Endothelial cell of umbilical vein (primary cell): ENCODE measurements at regions not wholly inside any gene's neighbourhood (a gene's known extent, or its start where the extent isn't known, plus 50 kb on each side); places are given as distances from the start of the nearest gene placed in this dataset.

ENCODE experiments used
- BruUV-seq: library from RNA; stranded (reverse); fragments of 400-500 nt; replicated peaks from 2 replicates; lab custom pipeline; 2021; lab: Mats Ljungman, UMichigan
- CTCF ChIA-PET: fragments of 300-600, 350-600 bp; sonication (Branson Sonifier 250); formaldehyde crosslinking; loops from one replicate; lab custom pipeline; 2021; ENCODE audit warnings: antibody characterized with exemption, inconsistent platforms; lab: Charles Lee
- POLR2A ChIA-PET: fragments of 300-600, 350-600 bp; sonication (Branson Sonifier 250); formaldehyde crosslinking; loops from one replicate; lab custom pipeline; 2021; ENCODE audit warnings: antibody characterized with exemption, inconsistent platforms; lab: Charles Lee
- DNase-seq: peaks from one replicate; pipeline ENCODE4 v3.0.0-alpha.2; 2011; ENCODE audit warnings: low read depth, low spot score
- FAIRE-seq: peaks from 2 replicates; lab custom pipeline; 2011; peaks lifted over from hg19 to GRCh38; lab: Jason Lieb, UNC
- H2AFZ ChIP-seq: 2 replicates; pipeline ENCODE4 v1.6.0; 2012; ENCODE audit warnings: low read depth, low read length, control low read depth, inconsistent platforms
- H3K27ac ChIP-seq: 2 replicates; pipeline ENCODE4 v1.5.1; 2011; ENCODE audit warnings: low read depth, mild to moderate bottlenecking, control low read depth, low read length, moderate library complexity; ENCODE audit not compliant: insufficient read depth
- H3K27me3 ChIP-seq, 2 experiments: 2 replicates each; pipeline versions ENCODE4 v1.6.0 to v1.6.1; 2011; ENCODE audit warnings: low read length in 2 of 2, mixed read lengths in 1 of 2; ENCODE audit not compliant: control insufficient read depth in 2 of 2, insufficient read depth in 2 of 2
- H3K36me3 ChIP-seq, 2 experiments: 2 replicates in 1 of 2; 3 replicates in 1 of 2; pipeline ENCODE4 v1.5.1; 2011; ENCODE audit warnings: low read length in 2 of 2, mild to moderate bottlenecking in 1 of 2, moderate library complexity in 1 of 2; ENCODE audit not compliant: control insufficient read depth in 2 of 2, insufficient read depth in 2 of 2; ENCODE audit errors: extremely low read depth in 1 of 2
- H3K4me1 ChIP-seq: 3 replicates; pipeline ENCODE4 v1.5.1; 2011; ENCODE audit warnings: mild to moderate bottlenecking, low read length; ENCODE audit not compliant: control insufficient read depth, insufficient read depth; ENCODE audit errors: extremely low read depth
- H3K4me2 ChIP-seq: 2 replicates; pipeline ENCODE4 v1.6.1; 2011; ENCODE audit warnings: low read length, control low read depth, mixed read lengths; ENCODE audit not compliant: insufficient read depth
- H3K4me3 ChIP-seq, 3 experiments: fragments of 200-600 bp in 1 of 3; sonication (generic), shearing (Covaris generic) in 1 of 3; replicated peaks in 1 of 3; 2 replicates each; pipeline ENCODE4 v1.5.1; 2011 to 2016; ENCODE audit warnings: control low read depth in 3 of 3, low read length in 3 of 3, mild to moderate bottlenecking in 2 of 3, inconsistent platforms in 1 of 3, low read depth in 1 of 3, moderate library complexity in 1 of 3; ENCODE audit not compliant: insufficient read depth in 1 of 3
- H3K79me2 ChIP-seq: 2 replicates; pipeline ENCODE4 v1.6.0; 2012; ENCODE audit warnings: low read length, inconsistent platforms; ENCODE audit not compliant: control insufficient read depth, insufficient read depth
- H3K9ac ChIP-seq: replicated peaks from 2 replicates; pipeline ENCODE3; 2011; ENCODE audit warnings: low read length, control low read depth; ENCODE audit not compliant: insufficient read depth; ENCODE audit errors: extremely low read depth
- H3K9me1 ChIP-seq: replicated peaks from 3 replicates; pipeline ENCODE4 v1.6.0; 2011; ENCODE audit warnings: mild to moderate bottlenecking, low read length; ENCODE audit not compliant: control insufficient read depth, insufficient read depth; ENCODE audit errors: extremely low read depth
- H3K9me3 ChIP-seq: replicated peaks from 2 replicates; pipeline ENCODE4 v1.5.1; 2012; ENCODE audit warnings: low read length, inconsistent platforms; ENCODE audit not compliant: control insufficient read depth, insufficient read depth
- H4K20me1 ChIP-seq: replicated peaks from 2 replicates; pipeline ENCODE3; 2011; ENCODE audit warnings: mild to moderate bottlenecking, low read length; ENCODE audit not compliant: control insufficient read depth, insufficient read depth; ENCODE audit errors: extremely low read depth
- CTCF ChIP-seq, 2 donors: IDR thresholded peaks; 1 replicate in 1 of 2; 2 replicates in 1 of 2; pipeline ENCODE4 v1.5.1; 2011; ENCODE audit warnings: low read length in 2 of 2, mild to moderate bottlenecking in 2 of 2, moderate library complexity in 2 of 2, control low read depth in 1 of 2, inconsistent platforms in 1 of 2, low read depth in 1 of 2; ENCODE audit not compliant: insufficient read depth in 1 of 2; ENCODE audit errors: extremely low read depth in 1 of 2
- EZH2 ChIP-seq: IDR thresholded peaks from 2 replicates; pipeline ENCODE4 v1.6.1; 2012; ENCODE audit warnings: borderline replicate concordance, low read depth, mild to moderate bottlenecking, moderate library complexity, low read length, inconsistent platforms; ENCODE audit not compliant: severe bottlenecking
- FOS ChIP-seq: IDR thresholded peaks from 2 replicates; pipeline ENCODE4 v1.6.1; 2011; ENCODE audit warnings: mild to moderate bottlenecking, low read length, moderate library complexity, borderline replicate concordance; ENCODE audit not compliant: insufficient read depth
- MAX ChIP-seq: IDR thresholded peaks from 2 replicates; pipeline ENCODE4 v1.6.1; 2011; ENCODE audit not compliant: insufficient read depth, insufficient read length
- MYC ChIP-seq: IDR thresholded peaks from one replicate; pipeline ENCODE4 v1.6.1; 2011; ENCODE audit warnings: mild to moderate bottlenecking, low read depth, low read length
- POLR2AphosphoS5 ChIP-seq: IDR thresholded peaks from 2 replicates; pipeline ENCODE4 v1.6.1; 2012; ENCODE audit warnings: low read depth, mild to moderate bottlenecking, control low read depth, low read length, moderate library complexity; ENCODE audit not compliant: insufficient read depth
- dilution Hi-C: fragments of 300-500 bp; cut with MboI; formaldehyde crosslinking; loops from one replicate; pipeline ENCODE4 v1.15.0; 2019; ENCODE audit warnings: low sequenced_read_pairs; ENCODE audit not compliant: extremely low pct_ligation_motif_present
- intact Hi-C: fragments of 100-400 bp; cut with micrococcal nuclease; formaldehyde crosslinking; loops from one replicate; pipeline ENCODE4 v1.10.0; 2022

- POLR2A ChIA-PET, result no interaction called here
- Histone ChIP-seq H3K4me2 (no peak overlapping the region), H3K9ac (no peak overlapping the region), H3K27ac (no peak overlapping the region), H3K9me3 (peaks cover 3% of the 10 kb centered on the region), H3K27me3 (peaks cover 2% of the 10 kb centered on the region in 2 experiments), H3K79me2 (no peaks in the 10 kb centered on the region), H3K9me1 (no peaks in the 10 kb centered on the region), H2AFZ (no peak overlapping the region), H3K36me3 (no peaks in the 10 kb centered on the region), H4K20me1 (no peaks in the 10 kb centered on the region), H3K4me3 (no peak overlapping the region), H3K4me1 (no peaks in the 10 kb centered on the region)
- no peak for TF ChIP-seq POLR2AphosphoS5
- TF ChIP-seq CTCF (IDR thresholded peaks at IDR 0.05; ENCODE audit: extremely low read depth in 1 of 2, insufficient read depth in 1 of 2, low read depth in 1 of 2, low read length in 2 of 2), result no peak
- TF ChIP-seq FOS, result no peak
- TF ChIP-seq MAX, result no peak
- no peak for TF ChIP-seq MYC
- TF ChIP-seq EZH2, result no peak
- dilution Hi-C loops (no loop called here), intact Hi-C loops (no loop called here)
- CTCF ChIA-PET, result interaction anchor here (0.8 to 1.5 kb wide), 2 partner anchors 9 to 13 kb away, joined by 3 read pairs; no protein-coding TSS in a partner anchor
- no peak for FAIRE-seq
- DNase-seq, result no peak
- BruUV-seq, result no TSS peak
Measured at GRCh38 chr17:5651348-5651747, 67.0 kb upstream of the NLRP1 start.
